Embryonic facial prominence (tissue), 1 donor: ENCODE measurements at regions not wholly inside any gene's neighbourhood (a gene's known extent, or its start where the extent isn't known, plus 50 kb on each side); places are given as distances from the start of the nearest gene placed in this dataset.

Experiments used
- DNase-seq: peaks from one replicate; pipeline ENCODE4 v3.0.0-alpha.2; 2016; ENCODE audit errors: extremely low spot score

GRCh38 chr3:22315925-22316324 is 564.9 kb upstream of the ZNF385D start:
- DNase-seq, result no peak

DNA sequence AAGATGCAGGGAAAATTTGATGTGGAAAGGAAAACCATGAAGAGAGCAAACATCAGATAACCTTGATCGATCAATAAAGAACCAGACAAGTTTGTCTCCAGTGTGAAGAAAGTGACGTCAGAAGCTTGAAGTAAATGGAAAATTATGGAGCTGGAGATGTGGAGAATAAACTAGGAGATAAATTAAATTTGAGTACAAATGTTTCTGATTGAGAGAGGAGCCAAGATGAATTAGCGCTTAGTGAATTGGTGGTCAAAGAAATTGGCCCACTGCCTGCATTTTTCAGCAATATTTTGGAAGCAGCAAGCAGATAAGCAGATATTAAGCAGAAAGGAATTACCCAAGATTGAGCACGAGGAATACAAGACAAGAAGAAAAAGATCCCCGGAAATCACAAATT is 567.3 kb upstream of the ZNF385D start:
- no peak for DNase-seq

- no peak for DNase-seq
Observed at GRCh38 chr3:22319446-22319845, 568.4 kb upstream of the ZNF385D start.

- no peak for DNase-seq
Observed at GRCh38 chr3:22322861-22323260, 571.9 kb upstream of the ZNF385D start.

GRCh38 chr3:22326305-22326704 is 575.3 kb upstream of the ZNF385D start:
- no peak for DNase-seq

DNA sequence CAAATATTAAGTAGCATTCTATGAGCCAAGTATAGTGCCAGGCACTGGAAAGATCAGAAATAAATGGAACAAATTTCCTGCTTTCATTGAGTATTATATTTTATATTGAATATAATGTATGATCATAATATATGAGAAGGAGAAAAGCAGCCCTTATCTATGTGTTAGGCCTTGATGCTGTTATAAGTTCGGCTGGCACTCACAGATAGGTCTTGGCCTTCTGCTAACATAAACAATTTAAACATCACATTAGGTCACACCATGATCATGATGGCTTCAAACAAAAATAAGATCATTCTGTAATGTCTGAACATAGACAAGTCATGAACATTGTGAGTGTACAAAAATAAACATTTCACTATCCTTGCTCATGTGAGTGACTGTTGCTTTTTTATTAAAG is 584.0 kb upstream of the ZNF385D start:
- DNase-seq, result no peak

DNA sequence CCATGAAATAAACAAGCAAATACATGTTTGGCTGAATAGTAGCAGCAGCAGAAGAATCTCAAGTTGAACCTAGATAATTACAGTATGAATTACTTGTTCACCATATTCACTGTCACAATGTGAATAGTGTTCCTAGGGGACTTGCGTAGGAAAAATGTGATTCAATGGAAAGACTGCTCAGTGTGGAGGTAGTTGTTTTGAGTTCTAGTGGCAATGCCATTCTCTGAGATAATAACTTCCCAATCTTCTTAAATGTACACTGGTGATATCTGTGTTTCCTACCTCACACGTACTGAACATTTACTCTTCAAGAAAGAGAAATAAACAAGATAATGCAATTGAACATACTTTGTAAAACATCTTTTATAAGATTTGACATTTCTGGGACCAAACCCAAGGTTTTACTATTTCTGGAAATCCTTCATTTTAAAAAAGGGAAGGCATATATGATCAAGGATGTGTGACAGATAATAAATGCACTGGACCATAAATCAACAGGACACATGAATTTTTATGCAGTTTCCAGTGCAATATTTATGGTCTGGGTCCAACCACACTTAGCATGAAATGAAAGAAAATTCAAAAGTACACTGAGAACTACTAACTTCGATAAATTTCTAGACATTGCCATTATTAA is 598.3 kb upstream of the ZNF385D start:
- no peak for DNase-seq

GRCh38 chr3:22351806-22352205 is 600.8 kb upstream of the ZNF385D start:
- no peak for DNase-seq

GRCh38 chr3:22353126-22353525 is 602.1 kb upstream of the ZNF385D start:
- no peak for DNase-seq

- DNase-seq, result no peak
Observed at GRCh38 chr3:22358334-22358733, 607.3 kb upstream of the ZNF385D start.

GRCh38 chr3:22360164-22360563 is 609.2 kb upstream of the ZNF385D start:
- DNase-seq, result no peak

DNA sequence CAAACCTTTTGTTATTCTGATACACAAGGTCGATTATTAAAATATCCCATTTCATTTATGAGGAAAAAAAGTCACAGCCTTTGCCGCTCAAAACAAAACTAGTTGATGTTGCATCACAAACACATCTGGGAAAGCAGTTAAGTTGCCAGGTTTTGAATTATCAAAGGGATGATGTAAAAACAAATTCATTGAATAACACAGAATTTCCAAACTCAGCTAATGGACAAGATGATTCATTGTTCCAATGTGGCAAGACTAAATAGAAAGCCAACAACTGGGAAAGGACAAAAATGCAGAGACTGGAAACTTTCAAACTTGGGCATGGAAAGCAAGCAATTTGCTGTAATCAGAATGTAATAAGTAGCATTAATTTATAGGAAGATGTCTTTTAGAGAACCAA is 610.0 kb upstream of the ZNF385D start:
- DNase-seq, result no peak

DNA sequence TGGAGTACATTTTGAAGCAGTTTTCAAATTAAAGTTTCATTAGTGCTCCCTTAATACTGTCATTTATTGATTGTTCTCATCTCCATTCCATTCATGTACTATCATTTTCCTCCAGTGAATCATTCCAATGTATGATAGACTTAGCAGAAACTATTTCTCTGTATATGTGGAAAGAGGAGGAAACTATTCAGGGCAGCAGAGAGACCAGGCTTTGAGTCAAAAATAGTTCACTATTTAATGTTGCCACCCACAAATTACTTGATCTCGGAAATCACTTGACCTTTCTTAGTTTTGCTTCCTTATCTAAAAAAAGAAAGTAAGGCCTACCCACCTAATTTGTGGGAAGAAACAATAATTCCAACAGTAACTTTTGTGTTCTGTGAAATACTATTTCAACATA is 610.5 kb upstream of the ZNF385D start:
- no peak for DNase-seq

DNA sequence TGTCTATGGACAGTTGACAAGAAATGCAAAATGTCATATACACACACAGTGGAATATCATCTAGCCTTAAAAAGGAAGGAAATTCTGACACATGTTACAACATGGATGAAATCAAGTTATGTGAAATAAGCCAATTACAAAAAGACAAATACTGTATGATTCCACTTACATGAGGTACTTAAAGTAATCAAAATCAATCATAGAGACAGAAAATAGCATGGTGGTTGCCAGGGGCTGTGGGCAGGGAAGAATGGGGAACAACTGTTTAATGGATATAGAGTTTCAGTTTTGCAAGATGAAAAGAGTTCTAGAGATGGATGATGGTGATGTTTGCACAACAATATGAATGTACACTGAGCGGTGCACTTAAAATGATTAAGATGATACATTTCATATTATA is 613.8 kb upstream of the ZNF385D start:
- no peak for DNase-seq

GRCh38 chr3:22366781-22367180 is 615.8 kb upstream of the ZNF385D start:
- DNase-seq, result no peak

- DNase-seq, result no peak
Observed at GRCh38 chr3:22371036-22371435, 620.0 kb upstream of the ZNF385D start.

GRCh38 chr3:22371607-22372291 is 620.7 kb upstream of the ZNF385D start:
- DNase-seq, result no peak

DNA sequence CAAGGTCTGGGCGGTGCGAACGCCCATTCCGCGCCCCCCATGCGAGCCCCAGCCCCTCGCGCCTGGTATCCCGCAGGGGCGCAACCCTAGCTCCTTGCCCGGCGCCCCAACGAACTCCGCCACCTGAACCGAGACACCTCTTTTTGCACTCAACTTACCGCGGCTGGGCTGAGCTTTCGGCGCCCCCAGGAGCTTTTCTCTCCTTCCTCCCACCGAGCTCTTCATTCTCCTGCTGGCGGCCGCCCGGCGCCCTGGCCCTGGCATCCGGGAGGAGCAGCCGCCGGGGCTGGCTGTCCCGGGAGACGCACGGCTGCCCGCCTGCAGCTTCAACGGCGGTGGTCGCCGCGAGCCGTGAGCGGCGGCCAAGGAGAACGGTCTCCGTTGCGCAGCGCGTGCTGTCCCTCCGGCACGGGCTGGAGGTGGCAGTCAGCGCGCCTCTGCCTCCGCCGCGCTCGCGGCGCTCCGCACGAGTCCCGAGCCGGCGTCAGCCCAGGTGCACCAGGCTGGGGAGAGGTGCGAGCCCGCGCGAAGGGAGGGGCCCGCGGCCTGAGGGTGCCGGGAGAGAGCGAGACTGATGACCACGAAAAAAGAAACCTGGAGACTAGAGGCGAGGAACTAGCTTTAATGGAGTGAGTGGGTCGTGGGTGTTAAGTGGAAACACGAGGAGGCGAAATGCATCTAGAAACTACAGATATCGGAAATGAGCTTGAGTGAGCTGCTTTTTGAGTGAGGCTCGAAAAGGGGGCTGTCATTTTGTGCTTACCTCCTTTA is 621.5 kb upstream of the ZNF385D start:
- no peak for DNase-seq

DNA sequence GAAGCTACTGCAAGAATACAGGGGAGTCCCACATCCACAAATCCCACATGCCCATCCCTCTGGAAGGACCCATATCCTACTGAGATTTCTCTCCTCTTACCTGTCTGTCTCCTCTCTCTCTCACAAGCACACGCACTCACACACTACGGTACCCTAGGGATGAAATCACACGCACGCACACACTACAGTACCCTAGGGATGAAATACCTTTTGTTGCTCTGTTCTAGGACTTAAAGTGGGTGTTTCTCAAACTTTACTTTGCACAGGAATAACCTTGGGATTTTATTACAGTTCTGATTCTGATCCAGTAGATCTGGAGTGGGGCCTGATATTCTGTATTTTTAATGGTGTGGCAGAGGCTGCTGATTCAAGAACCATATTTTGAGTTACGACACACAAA is 622.2 kb upstream of the ZNF385D start:
- no peak for DNase-seq

GRCh38 chr3:22373827-22374226 is 622.8 kb upstream of the ZNF385D start:
- no peak for DNase-seq

- no peak for DNase-seq
Observed at GRCh38 chr3:22377421-22377820, 626.4 kb upstream of the ZNF385D start.

- no peak for DNase-seq
Observed at GRCh38 chr3:22378869-22379268, 627.9 kb upstream of the ZNF385D start.

GRCh38 chr3:22380253-22380652 is 629.2 kb upstream of the ZNF385D start:
- no peak for DNase-seq
